ENCODE measurements at regions not wholly inside any gene's neighbourhood (a gene's known extent, or its start where the extent isn't known, plus 50 kb on each side); places are given as distances from the start of the nearest gene placed in this dataset.
"Not testable (repeated sequence)": the region's sequence is repeated elsewhere in the genome, so short reads cannot be mapped to it uniquely, and the experiment has no call there.

- H3K4me3 ChIP-seq (replicated peaks in 1 of 2; ENCODE audit: low read depth in 2 of 2, low read length in 2 of 2), result no peak overlapping the region
- peak in 1 of 2 donors; percentile 75 for DNase-seq (ENCODE audit: low read depth in 2 of 2)
- no peak for TF ChIP-seq CTCF (IDR thresholded peaks at IDR 0.05; ENCODE audit: low read depth, low read length)
Observed at GRCh38 chr4:74555231-74555630, 110.3 kb downstream of the AREG start.

- no peak overlapping the region for H3K4me3 ChIP-seq (replicated peaks in 1 of 2; ENCODE audit: low read depth in 2 of 2, low read length in 2 of 2)
- no peak for DNase-seq (ENCODE audit: low read depth in 2 of 2)
- no peak for TF ChIP-seq CTCF (IDR thresholded peaks at IDR 0.05; ENCODE audit: low read depth, low read length)
Observed at GRCh38 chr4:74555843-74556242, 110.9 kb downstream of the AREG start.

- no peak overlapping the region for H3K4me3 ChIP-seq (replicated peaks in 1 of 2; ENCODE audit: low read depth in 2 of 2, low read length in 2 of 2)
- DNase-seq (ENCODE audit: low read depth in 2 of 2), result no peak
- no peak for TF ChIP-seq CTCF (IDR thresholded peaks at IDR 0.05; ENCODE audit: low read depth, low read length)
Observed at GRCh38 chr4:74559853-74560252, 114.9 kb downstream of the AREG start.

- no peak overlapping the region for H3K4me3 ChIP-seq (replicated peaks in 1 of 2; ENCODE audit: low read depth in 2 of 2, low read length in 2 of 2)
- no peak for TF ChIP-seq CTCF (IDR thresholded peaks at IDR 0.05; ENCODE audit: low read depth, low read length)
- no peak for DNase-seq (ENCODE audit: low read depth in 2 of 2)
Observed at GRCh38 chr4:74567981-74568380, 123.0 kb downstream of the AREG start.

- DNase-seq (ENCODE audit: low read depth in 2 of 2), result no peak
- TF ChIP-seq CTCF (IDR thresholded peaks at IDR 0.05; ENCODE audit: low read depth, low read length), result no peak
- H3K4me3 ChIP-seq (replicated peaks in 1 of 2; ENCODE audit: low read depth in 2 of 2, low read length in 2 of 2), result no peak overlapping the region
Observed at GRCh38 chr4:74570095-74570494, 125.2 kb downstream of the AREG start.

GRCh38 chr4:74578329-74578728, 133.4 kb downstream of the AREG start:
- peak in 1 of 2 donors; percentile 9 for DNase-seq (ENCODE audit: low read depth in 2 of 2)
- no peak overlapping the region for H3K4me3 ChIP-seq (replicated peaks in 1 of 2; ENCODE audit: low read depth in 2 of 2, low read length in 2 of 2)
- TF ChIP-seq CTCF (IDR thresholded peaks at IDR 0.05; ENCODE audit: low read depth, low read length), result no peak

- DNase-seq (ENCODE audit: low read depth in 2 of 2); H3K4me3 ChIP-seq (replicated peaks in 1 of 2; ENCODE audit: low read depth in 2 of 2, low read length in 2 of 2): not testable (repeated sequence)
Observed at GRCh38 chr4:74578865-74579264, 133.9 kb downstream of the AREG start.

Data from cardiac fibroblast (primary cell).